ENCODE measurements at regions not wholly inside any gene's neighbourhood (a gene's known extent, or its start where the extent isn't known, plus 50 kb on each side); places are given as distances from the start of the nearest gene placed in this dataset.

DNA sequence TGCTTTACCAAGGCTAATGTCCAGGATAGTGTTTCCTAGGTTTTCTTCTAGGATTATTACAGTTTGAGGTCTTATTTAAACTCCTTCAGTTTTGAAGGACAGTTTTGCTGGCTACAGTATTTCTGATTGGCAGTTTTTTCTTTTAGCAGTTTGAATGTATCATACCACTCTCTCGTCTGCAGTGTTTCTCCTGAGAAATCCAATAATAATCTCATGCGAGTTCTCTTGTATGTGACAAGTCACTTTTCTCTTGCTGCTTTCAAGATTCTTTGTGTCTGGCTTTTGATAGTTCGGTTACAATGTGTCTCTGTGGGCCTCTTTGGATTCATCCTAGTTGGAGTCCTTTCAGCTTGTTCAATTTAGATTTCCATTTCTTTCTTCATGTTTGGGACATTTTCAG is 53.0 kb upstream of the EHHADH start:
- TF ChIP-seq, protein P1, sequence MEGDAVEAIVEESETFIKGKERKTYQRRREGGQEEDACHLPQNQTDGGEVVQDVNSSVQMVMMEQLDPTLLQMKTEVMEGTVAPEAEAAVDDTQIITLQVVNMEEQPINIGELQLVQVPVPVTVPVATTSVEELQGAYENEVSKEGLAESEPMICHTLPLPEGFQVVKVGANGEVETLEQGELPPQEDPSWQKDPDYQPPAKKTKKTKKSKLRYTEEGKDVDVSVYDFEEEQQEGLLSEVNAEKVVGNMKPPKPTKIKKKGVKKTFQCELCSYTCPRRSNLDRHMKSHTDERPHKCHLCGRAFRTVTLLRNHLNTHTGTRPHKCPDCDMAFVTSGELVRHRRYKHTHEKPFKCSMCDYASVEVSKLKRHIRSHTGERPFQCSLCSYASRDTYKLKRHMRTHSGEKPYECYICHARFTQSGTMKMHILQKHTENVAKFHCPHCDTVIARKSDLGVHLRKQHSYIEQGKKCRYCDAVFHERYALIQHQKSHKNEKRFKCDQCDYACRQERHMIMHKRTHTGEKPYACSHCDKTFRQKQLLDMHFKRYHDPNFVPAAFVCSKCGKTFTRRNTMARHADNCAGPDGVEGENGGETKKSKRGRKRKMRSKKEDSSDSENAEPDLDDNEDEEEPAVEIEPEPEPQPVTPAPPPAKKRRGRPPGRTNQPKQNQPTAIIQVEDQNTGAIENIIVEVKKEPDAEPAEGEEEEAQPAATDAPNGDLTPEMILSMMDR (CRISPR knock-in tag; IDR thresholded peaks at IDR 0.05): no peak
- TF ChIP-seq CBX2 (IDR thresholded peaks at IDR 0.05; ENCODE audit: low read depth, low read length) (no peak), CBX2 (CRISPR knock-in tag; IDR thresholded peaks at IDR 0.05; ENCODE audit: low read depth) (no peak), ZKSCAN8 (CRISPR knock-in tag; IDR thresholded peaks at IDR 0.05; ENCODE audit: borderline replicate concordance) (no peak), POLR2A (IDR thresholded peaks at IDR 0.05; ENCODE audit: insufficient read depth in 1 of 2, low read depth in 2 of 2, low read length in 2 of 2) (no peak), MTA1 (CRISPR knock-in tag; IDR thresholded peaks at IDR 0.05; ENCODE audit: borderline replicate concordance) (no peak), CEBPG (CRISPR knock-in tag; IDR thresholded peaks at IDR 0.05) (no peak)

Data from HepG2 (cell line).